GM21528 (cell line): ENCODE measurements at regions not wholly inside any gene's neighbourhood (a gene's known extent, or its start where the extent isn't known, plus 50 kb on each side); places are given as distances from the start of the nearest gene placed in this dataset.
"Not testable (repeated sequence)": the region's sequence is repeated elsewhere in the genome, so short reads cannot be mapped to it uniquely, and the experiment has no call there.

Experiments used
- ATAC-seq: cut with Tn5 transposase; IDR thresholded peaks from one replicate; pipeline ENCODE4 v1.9.1; 2021; ENCODE audit warnings: mild to moderate bottlenecking, moderate library complexity; ENCODE audit not compliant: unreplicated experiment, low FRiP score

GRCh38 chr21:35713914-35714313 lies 346.4 kb downstream of the SETD4 start:
- ATAC-seq = no peak

- ATAC-seq = no peak
These were observed 348.7 kb downstream of the SETD4 start for GRCh38 chr21:35711661-35712060.

GRCh38 chr21:35711213-35711612 lies 349.1 kb downstream of the SETD4 start:
- ATAC-seq = no peak

GRCh38 chr21:35709990-35710389 lies 350.3 kb downstream of the SETD4 start:
- not testable (repeated sequence) for ATAC-seq

- ATAC-seq = no peak
These were observed 354.4 kb downstream of the SETD4 start for GRCh38 chr21:35705888-35706287.

- no peak for ATAC-seq
These were observed 355.0 kb downstream of the SETD4 start for GRCh38 chr21:35705237-35705887.

GRCh38 chr21:35703704-35704103 lies 356.6 kb downstream of the SETD4 start:
- no peak for ATAC-seq

GRCh38 chr21:35699361-35699760 lies 361.0 kb downstream of the SETD4 start:
- ATAC-seq = no peak

- no peak for ATAC-seq
These were observed 363.0 kb downstream of the SETD4 start for GRCh38 chr21:35697321-35697808.

GRCh38 chr21:35696644-35697043 lies 363.7 kb downstream of the SETD4 start:
- ATAC-seq = no peak

- ATAC-seq = no peak
These were observed 368.0 kb downstream of the SETD4 start for GRCh38 chr21:35692311-35692710.

GRCh38 chr21:35690436-35690835 lies 369.9 kb downstream of the SETD4 start:
- ATAC-seq = no peak

- no peak for ATAC-seq
These were observed 374.2 kb downstream of the SETD4 start for GRCh38 chr21:35686156-35686555.

GRCh38 chr21:35683664-35684304 lies 376.5 kb downstream of the SETD4 start:
- no peak for ATAC-seq

GRCh38 chr21:35682904-35683549 lies 377.3 kb downstream of the SETD4 start:
- no peak for ATAC-seq

- no peak for ATAC-seq
These were observed 378.4 kb downstream of the SETD4 start for GRCh38 chr21:35681946-35682345.

- no peak for ATAC-seq
These were observed 381.2 kb downstream of the SETD4 start for GRCh38 chr21:35679076-35679475.

- no peak for ATAC-seq
These were observed 381.9 kb downstream of the SETD4 start for GRCh38 chr21:35678393-35678792.

GRCh38 chr21:35677298-35677841 lies 383.0 kb downstream of the SETD4 start:
- no peak for ATAC-seq

- ATAC-seq = no peak
These were observed 385.3 kb downstream of the SETD4 start for GRCh38 chr21:35674895-35675470.

GRCh38 chr21:35674091-35674671 lies 386.1 kb downstream of the SETD4 start:
- ATAC-seq = no peak
